GM21723 (cell line): ENCODE measurements at regions not wholly inside any gene's neighbourhood (a gene's known extent, or its start where the extent isn't known, plus 50 kb on each side); places are given as distances from the start of the nearest gene placed in this dataset.
"Not testable (repeated sequence)": the region's sequence is repeated elsewhere in the genome, so short reads cannot be mapped to it uniquely, and the experiment has no call there.

Source experiments
- ATAC-seq: cut with Tn5 transposase; IDR thresholded peaks from one replicate; pipeline ENCODE4 v1.9.1; 2021; ENCODE audit warnings: mild to moderate bottlenecking, moderate library complexity; ENCODE audit not compliant: unreplicated experiment

DNA sequence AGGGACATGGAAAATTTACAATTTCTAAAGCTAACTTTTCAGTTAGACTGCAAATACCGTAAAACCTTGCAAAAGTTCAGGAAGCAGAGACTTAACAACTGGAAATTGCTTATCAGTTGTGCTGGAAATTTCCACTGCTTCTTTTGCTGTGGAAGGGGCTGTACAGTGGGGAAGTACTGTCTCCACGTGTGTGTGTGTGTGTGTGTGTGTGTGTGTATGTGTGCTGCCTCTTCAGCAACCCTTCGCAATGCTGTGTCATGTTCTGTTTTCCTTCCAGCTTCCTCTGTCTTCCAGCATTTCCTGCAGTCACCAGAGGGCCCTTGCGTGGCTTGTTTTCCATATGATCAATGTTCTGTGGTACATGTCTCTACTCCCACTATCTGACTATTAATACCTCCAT, 87.5 kb upstream of the RANBP3L start:
- ATAC-seq, result no peak

- no peak for ATAC-seq
Measured at GRCh38 chr5:36390640-36391039, 88.9 kb upstream of the RANBP3L start.

- ATAC-seq, result no peak
Measured at GRCh38 chr5:36392186-36392585, 90.5 kb upstream of the RANBP3L start.

GRCh38 chr5:36392818-36393217, 91.1 kb upstream of the RANBP3L start:
- ATAC-seq, result no peak

DNA sequence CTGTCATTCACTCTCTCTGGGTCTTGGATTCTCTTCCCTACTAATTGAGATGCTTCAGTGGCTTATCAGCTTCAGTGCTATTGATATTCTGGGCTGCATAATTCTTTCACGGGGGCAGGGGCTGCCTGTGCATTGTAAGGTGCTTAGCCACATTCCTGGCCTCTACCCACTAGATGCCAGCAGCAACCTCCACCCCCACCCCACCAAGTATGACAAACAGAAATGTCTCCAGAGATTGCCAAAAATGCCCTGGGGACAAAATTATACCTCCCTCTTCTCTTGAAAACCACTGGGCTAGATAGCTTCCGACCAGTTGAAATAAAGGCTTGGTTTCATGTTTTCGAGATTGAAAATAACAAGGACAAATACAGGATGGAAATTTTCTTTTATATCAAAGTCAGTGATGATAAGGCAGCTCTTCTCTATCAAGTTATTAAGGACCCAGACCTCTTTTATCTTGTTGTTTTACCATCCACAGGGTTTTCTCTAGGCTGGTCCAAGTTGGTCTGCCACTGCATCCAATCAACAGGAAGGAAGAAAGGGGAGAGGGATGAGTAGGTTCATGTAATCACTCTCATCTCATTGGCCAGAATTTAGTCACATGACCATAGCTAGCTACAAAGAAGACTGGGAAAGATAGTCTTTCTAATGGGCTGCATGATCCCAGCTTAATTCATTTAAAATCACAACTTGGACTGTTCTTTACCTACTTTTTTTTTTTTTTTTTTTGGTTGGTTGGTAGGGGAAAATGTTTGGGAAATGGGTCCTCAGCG, 92.1 kb upstream of the RANBP3L start:
- ATAC-seq, result no peak

- no peak for ATAC-seq
Measured at GRCh38 chr5:36395260-36395659, 93.6 kb upstream of the RANBP3L start.

GRCh38 chr5:36395947-36396346, 94.2 kb upstream of the RANBP3L start:
- ATAC-seq, result not testable (repeated sequence)

DNA sequence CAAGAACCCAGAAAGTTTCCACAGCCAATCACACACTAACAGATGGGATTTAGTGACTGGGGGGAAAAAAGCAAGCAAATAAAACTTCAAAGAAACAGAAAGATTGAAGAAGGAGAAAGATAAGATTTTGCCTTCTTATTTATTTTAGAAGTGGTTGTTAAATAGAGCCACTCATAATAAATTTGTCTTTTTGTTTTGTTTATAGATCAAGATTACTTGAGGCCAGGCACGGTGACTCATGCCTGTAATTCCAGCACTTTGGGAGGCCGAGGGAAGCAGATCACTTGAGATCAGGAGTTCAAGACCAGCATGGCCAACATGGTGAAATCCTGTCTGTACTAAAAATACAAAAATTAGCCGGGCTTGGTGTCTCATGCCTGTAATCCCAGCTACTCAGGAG, 94.9 kb upstream of the RANBP3L start:
- ATAC-seq, result no peak

- ATAC-seq, result no peak
Measured at GRCh38 chr5:36397901-36398536, 96.3 kb upstream of the RANBP3L start.

DNA sequence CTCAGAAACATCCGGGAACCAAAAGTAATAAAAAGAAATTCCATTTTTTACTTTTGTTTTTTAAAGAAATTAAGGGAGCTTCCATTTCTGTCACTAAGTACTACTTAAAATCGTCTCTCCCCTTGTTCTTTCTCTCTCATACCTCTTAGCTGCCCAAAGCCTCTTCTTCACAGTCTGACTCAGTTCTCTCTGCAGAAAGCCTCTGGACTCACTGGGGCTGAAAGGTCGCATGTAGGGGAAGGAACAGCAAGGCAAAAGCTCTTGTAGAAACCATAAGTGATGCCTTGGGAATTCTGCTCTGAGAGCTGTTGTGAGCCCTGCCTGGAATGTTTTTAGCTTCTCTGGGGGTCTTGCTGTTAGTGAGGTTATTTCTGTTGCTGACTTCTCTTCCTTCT, 100.8 kb upstream of the RANBP3L start:
- ATAC-seq, result no peak

GRCh38 chr5:36403632-36404311, 102.1 kb upstream of the RANBP3L start:
- no peak for ATAC-seq

DNA sequence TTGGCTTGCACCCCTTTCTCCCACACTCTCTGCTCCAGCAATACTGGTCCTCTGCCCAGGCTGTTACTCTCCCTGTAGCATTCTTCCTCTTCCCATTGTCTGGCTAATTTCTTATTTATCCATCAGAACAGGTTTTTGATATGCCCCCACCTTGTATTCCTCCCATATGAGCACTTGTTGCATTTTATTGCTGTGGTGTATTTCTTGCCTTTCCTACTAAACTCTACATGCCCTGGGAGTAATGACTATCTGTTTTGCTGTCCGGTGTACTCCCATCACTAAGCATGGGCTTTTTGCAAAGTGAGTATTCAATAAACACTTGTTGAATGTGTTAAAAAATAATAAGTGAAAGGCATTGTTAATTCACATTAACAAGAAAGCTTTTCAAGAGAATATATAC, 104.3 kb upstream of the RANBP3L start:
- no peak for ATAC-seq

DNA sequence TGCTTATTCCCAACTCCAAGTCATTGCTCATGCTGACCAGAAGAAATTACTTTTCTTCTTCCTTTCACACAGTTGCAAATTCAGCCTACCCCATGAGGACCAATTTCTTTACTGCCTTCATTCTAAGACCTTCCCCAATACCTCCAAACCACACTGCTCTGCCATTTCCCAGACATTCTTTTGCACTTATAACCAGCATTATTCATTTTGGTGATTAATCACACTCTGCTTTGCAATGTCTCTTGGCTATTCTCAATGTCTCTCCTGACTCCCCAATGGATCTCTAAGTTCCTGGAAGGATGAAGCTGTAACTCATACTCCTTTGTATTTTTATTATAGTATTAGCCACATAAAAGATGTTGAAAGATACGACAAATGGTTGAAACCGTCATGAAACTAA, 105.7 kb upstream of the RANBP3L start:
- no peak for ATAC-seq

GRCh38 chr5:36409711-36410110, 108.0 kb upstream of the RANBP3L start:
- ATAC-seq, result not testable (repeated sequence)

- not testable (repeated sequence) for ATAC-seq
Measured at GRCh38 chr5:36410672-36411071, 109.0 kb upstream of the RANBP3L start.

DNA sequence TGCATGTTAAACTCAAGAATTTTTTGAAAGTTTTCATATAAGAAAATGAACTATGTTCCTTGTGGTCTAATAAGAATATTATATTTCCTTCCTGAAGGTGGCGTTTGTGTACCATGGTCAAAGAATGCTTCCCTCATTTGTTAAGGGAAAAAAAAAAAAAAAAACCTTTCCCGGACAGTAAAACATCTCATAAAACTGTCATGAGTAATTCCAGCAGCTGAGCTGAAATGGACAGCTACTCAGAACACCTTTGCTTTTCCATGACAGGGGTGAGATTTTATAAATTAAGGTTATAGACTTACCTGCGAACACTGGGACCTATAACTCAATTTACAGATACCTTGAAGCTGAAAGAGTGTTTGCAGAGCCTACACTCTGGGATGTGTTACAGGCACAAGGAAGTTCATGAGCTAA, 113.2 kb upstream of the RANBP3L start:
- no peak for ATAC-seq

DNA sequence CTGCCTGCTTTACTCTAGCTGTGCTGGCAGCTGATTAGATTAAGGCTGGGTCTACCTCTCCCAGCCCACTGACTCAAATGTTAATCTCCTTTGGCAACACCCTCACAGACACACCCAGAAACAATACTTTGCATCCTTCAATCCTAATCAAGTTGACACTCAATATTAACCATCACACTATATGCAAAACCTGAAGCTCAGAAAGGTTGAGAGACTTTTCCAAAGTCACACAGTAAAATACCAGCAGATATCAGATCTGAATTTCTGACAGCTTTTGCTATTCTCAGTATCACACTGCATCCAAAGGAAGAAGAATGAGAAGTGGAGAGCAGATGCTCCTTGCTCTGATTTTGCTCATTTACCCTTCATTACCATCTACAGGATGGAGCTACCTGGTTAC, 114.9 kb upstream of the RANBP3L start:
- no peak for ATAC-seq

GRCh38 chr5:36417221-36417620, 115.5 kb upstream of the RANBP3L start:
- no peak for ATAC-seq

- ATAC-seq, result no peak
Measured at GRCh38 chr5:36417668-36418067, 116.0 kb upstream of the RANBP3L start.

DNA sequence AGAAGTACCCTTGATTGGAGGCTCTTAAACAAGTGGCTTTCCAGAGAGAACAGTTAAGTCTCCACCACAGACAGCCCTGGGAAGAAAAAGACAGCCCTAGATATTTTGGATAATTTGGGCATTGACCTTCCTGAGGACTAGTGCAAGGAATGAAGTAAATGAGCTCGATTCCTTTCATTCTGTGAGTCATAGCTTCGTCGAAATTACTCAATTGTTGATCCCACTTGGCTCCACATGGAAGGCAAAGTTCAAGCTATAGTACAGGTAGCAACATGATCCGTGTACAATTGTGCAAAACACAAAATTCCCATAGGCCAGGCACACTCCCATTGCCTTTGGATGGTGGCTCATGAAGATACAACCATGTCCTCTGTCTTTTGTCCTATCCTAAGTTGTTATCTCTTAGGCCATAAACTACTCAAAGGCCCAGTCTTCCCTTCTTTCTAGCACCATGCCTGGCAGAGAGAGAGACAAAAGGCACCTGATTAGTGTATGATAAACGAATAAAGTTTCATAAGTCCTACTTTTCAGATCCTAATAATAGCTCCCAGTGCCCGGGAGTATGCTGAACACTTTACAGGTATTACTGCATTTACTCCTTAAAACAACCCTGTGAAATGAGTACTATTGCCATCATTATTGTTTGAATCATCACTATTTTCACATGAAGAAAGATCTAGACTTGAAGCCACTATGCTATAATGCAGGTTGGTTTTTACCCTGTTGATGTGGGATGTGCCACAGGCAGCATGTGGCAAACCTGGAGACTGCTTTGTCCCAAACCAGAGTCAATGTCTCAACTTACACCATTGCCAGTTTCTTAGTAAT, 116.7 kb upstream of the RANBP3L start:
- ATAC-seq, result no peak

DNA sequence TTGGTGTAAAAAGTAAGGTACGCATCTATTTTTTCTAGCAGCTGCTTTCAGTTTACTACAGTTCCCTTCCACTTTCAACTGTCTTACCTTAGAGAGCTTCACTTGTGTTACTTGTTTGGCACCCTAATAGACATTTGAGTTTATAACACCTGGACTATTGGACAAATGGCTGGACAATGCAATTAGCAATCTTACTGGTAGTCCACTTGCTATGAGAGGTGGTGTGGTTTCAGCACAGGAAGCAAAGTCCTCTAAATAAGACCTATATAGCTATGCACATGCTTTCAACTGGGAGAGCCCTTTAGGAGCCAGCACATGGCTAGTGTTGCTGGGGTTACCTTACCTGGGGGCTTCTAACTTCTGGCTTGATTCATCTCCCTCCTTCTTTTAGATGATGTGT, 119.6 kb upstream of the RANBP3L start:
- no peak for ATAC-seq
